GM23338 (cell line): ENCODE measurements at regions not wholly inside any gene's neighbourhood (a gene's known extent, or its start where the extent isn't known, plus 50 kb on each side); places are given as distances from the start of the nearest gene placed in this dataset.

Source experiments
- ATAC-seq: fragments of 200-7000 bp; cut with Tn5 transposase; 3 replicates; pipeline ENCODE4 v1.9.1; 2020
- DNase-seq: peaks from one replicate; pipeline ENCODE4 v3.0.0-alpha.2; 2015; ENCODE audit warnings: low spot score
- H2AFZ ChIP-seq: fragments of 200-600 bp; sonication (generic); 2 replicates; pipeline ENCODE4 v1.8.0; 2016; ENCODE audit warnings: antibody characterized with exemption, mild to moderate bottlenecking, moderate library complexity
- H3F3A ChIP-seq: fragments of 200-600 bp; sonication (generic); replicated peaks from 2 replicates; pipeline ENCODE4 v1.8.0; 2017; ENCODE audit warnings: antibody characterized with exemption, mixed run types, low read depth
- H3K27ac ChIP-seq: fragments of 200-600 bp; sonication (generic); 2 replicates; pipeline ENCODE4 v1.6.1; 2016; ENCODE audit warnings: low read depth
- H3K27me3 ChIP-seq: fragments of 200-600 bp; sonication (generic); 2 replicates; pipeline ENCODE4 v1.8.0; 2016; ENCODE audit warnings: mild to moderate bottlenecking, mixed run types, moderate library complexity; ENCODE audit not compliant: insufficient read depth
- H3K36me3 ChIP-seq: fragments of 200-600 bp; sonication (generic); 2 replicates; pipeline ENCODE4 v1.8.0; 2016; ENCODE audit warnings: mild to moderate bottlenecking; ENCODE audit not compliant: insufficient read depth
- H3K4me1 ChIP-seq: fragments of 200-600 bp; sonication (generic); 2 replicates; pipeline ENCODE4 v1.8.0; 2016; ENCODE audit warnings: mild to moderate bottlenecking, moderate library complexity; ENCODE audit not compliant: insufficient read depth
- H3K4me2 ChIP-seq: fragments of 200-600 bp; sonication (generic); 2 replicates; pipeline ENCODE4 v1.7.1; 2017; ENCODE audit warnings: mixed run types
- H3K4me3 ChIP-seq: fragments of 200-600 bp; sonication (generic); 2 replicates; pipeline ENCODE4 v1.6.1; 2016; ENCODE audit warnings: mixed run types
- H3K79me2 ChIP-seq: fragments of 200-600 bp; sonication (generic); replicated peaks from 2 replicates; pipeline ENCODE4 v1.8.0; 2017; ENCODE audit warnings: mild to moderate bottlenecking; ENCODE audit not compliant: insufficient read depth
- H3K9me2 ChIP-seq: fragments of 200-600 bp; sonication (generic); 2 replicates; pipeline ENCODE4 v1.8.0; 2017; ENCODE audit not compliant: insufficient read depth
- H4K20me1 ChIP-seq: fragments of 200-600 bp; sonication (generic); replicated peaks from 2 replicates; pipeline ENCODE4 v1.8.0; 2017; ENCODE audit warnings: mild to moderate bottlenecking; ENCODE audit not compliant: insufficient read depth
- H3K27ac Mint-ChIP-seq: 2 replicates; pipeline ENCODE4 v1.8.0; 2020; ENCODE audit warnings: inconsistent platforms, mild to moderate bottlenecking, moderate library complexity, mixed read lengths
- H3K27me3 Mint-ChIP-seq: 3 replicates; pipeline ENCODE4 v1.8.0; 2022; ENCODE audit warnings: low read depth, mild to moderate bottlenecking, moderate library complexity, mixed read lengths, inconsistent platforms; ENCODE audit not compliant: insufficient read depth, poor library complexity
- H3K36me3 Mint-ChIP-seq: 3 replicates; pipeline ENCODE4 v1.8.0; 2021; ENCODE audit warnings: low read depth, mild to moderate bottlenecking, inconsistent platforms, moderate library complexity, mixed read lengths
- H3K4me1 Mint-ChIP-seq: 3 replicates; pipeline ENCODE4 v1.8.0; 2020; ENCODE audit warnings: mild to moderate bottlenecking, inconsistent platforms, mixed read lengths
- H3K4me3 Mint-ChIP-seq: 3 replicates; pipeline ENCODE4 v1.8.0; 2021; ENCODE audit warnings: moderate library complexity, mild to moderate bottlenecking, inconsistent platforms, mixed read lengths
- H3K9me3 Mint-ChIP-seq: 3 replicates; pipeline ENCODE4 v1.8.0; 2020; ENCODE audit warnings: moderate library complexity, mild to moderate bottlenecking, inconsistent platforms, mixed read lengths
- CREB1 ChIP-seq: fragments of 250-450 bp; sonication (Bioruptor Pico); IDR thresholded peaks from 2 replicates; pipeline ENCODE4 v1.5.0; 2020; ENCODE audit warnings: low read depth, mild to moderate bottlenecking, moderate library complexity
- EZH2 ChIP-seq: fragments of 200-600 bp; sonication (generic); IDR thresholded peaks from one replicate; pipeline ENCODE4 v1.8.0; 2017; ENCODE audit warnings: antibody characterized with exemption, mild to moderate bottlenecking, low read depth; ENCODE audit not compliant: unreplicated experiment
- EZH2phosphoT487 ChIP-seq: fragments of 200-600 bp; sonication (generic); IDR thresholded peaks from one replicate; pipeline ENCODE4 v1.8.1; 2018; ENCODE audit warnings: antibody characterized with exemption; ENCODE audit not compliant: unreplicated experiment
- JUNB ChIP-seq: IDR thresholded peaks from one replicate; pipeline ENCODE4 v1.6.1; 2016; ENCODE audit warnings: antibody characterized with exemption; ENCODE audit not compliant: unreplicated experiment
- NANOG ChIP-seq: IDR thresholded peaks from 2 replicates; pipeline ENCODE4 v1.6.1; 2016; ENCODE audit warnings: antibody characterized with exemption, borderline replicate concordance
- STAT1 ChIP-seq: IDR thresholded peaks from one replicate; pipeline ENCODE4 v1.6.1; 2016; ENCODE audit warnings: antibody characterized with exemption; ENCODE audit not compliant: unreplicated experiment
- ZNF114 ChIP-seq: fragments of 250-450 bp; sonication (Bioruptor Pico); IDR thresholded peaks from 2 replicates; pipeline ENCODE4 v1.5.0; 2020; ENCODE audit warnings: mild to moderate bottlenecking, moderate library complexity
- ZNF331 ChIP-seq: fragments of 250-450 bp; sonication (Bioruptor Pico); IDR thresholded peaks from 2 replicates; pipeline ENCODE4 v1.5.0; 2020; ENCODE audit warnings: low read depth, mild to moderate bottlenecking, moderate library complexity
- TF ChIP-seq, protein P1 (sequence below): IDR thresholded peaks from 2 replicates; pipeline ENCODE4 v1.6.1; 2016; ENCODE audit warnings: antibody characterized with exemption
- TF ChIP-seq, protein P2 (sequence below), 2 experiments: fragments of 200-600 bp in 1 of 2; sonication (generic) in 1 of 2; conservative IDR thresholded peaks; 2 replicates each; pipeline versions ENCODE4 v1.5.1 to v1.6.1; 2016 to 2017; ENCODE audit warnings: antibody characterized with exemption in 2 of 2, low read depth in 2 of 2, mild to moderate bottlenecking in 2 of 2, moderate library complexity in 1 of 2

DNA sequence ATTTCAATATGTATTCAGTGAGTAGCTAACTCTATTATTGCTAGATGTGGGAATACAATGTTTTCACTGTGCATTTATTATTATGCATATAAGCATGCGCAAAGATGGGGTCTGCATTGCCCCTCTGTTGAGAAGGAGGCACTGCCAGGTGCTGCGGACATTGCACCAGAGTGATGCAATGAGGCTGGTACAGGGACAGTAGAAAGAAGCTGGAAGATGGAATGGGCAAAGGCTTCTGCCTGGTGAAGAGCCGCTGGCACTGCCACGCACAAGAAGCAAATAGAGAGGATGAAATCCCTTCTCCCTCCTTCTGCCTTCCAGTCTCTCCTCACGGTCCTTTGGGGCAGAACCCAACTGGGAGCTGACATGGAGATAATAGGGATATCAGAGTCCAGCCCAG lies 154.5 kb upstream of the TNFAIP3 start:
- H3K27ac Mint-ChIP-seq = no peak overlapping the region
- H3K36me3 ChIP-seq = no peaks in the 10 kb centered on the region
- no peak for TF ChIP-seq ZNF331
- TF ChIP-seq, protein P1, sequence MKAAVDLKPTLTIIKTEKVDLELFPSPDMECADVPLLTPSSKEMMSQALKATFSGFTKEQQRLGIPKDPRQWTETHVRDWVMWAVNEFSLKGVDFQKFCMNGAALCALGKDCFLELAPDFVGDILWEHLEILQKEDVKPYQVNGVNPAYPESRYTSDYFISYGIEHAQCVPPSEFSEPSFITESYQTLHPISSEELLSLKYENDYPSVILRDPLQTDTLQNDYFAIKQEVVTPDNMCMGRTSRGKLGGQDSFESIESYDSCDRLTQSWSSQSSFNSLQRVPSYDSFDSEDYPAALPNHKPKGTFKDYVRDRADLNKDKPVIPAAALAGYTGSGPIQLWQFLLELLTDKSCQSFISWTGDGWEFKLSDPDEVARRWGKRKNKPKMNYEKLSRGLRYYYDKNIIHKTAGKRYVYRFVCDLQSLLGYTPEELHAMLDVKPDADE = no peak

DNA sequence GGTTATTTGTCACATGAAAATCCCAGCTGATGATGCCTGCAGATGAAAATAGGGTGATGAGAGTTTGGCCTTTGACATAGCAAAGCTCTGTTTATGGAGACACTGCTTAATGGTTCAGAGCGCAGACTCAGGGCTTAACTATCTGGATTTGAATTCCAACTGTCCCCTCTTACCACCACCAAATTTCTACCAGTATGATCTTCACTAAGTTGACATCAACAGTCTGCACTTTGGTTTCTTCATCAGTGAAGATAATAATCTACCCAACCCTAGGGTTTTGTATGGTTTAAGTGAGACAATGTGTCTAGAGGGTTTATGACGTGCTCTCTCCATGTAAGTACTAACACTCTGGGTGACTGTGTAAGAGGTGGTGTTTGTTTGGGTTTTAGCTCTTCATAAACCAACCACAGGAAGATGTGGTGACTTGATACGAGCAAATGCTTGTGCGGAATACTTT lies 151.4 kb upstream of the TNFAIP3 start:
- Histone ChIP-seq H3K27ac (no peak overlapping the region), H3K4me2 (no peak overlapping the region), H3K9me2 (no peaks in the 10 kb centered on the region), H3K27me3 (no peaks in the 10 kb centered on the region), H2AFZ (peak overlapping the region; percentile 40; the same call in 1 of the 2 replicates), H3K4me1 (no peaks in the 10 kb centered on the region), H3K4me3 (no peak overlapping the region), H3F3A (no peaks in the 10 kb centered on the region), H4K20me1 (no peaks in the 10 kb centered on the region), H3K79me2 (no peaks in the 10 kb centered on the region), H3K36me3 (no peaks in the 10 kb centered on the region)
- Mint-ChIP-seq H3K4me1 (no peaks in the 10 kb centered on the region), H3K4me3 (no peak overlapping the region), H3K36me3 (no peaks in the 10 kb centered on the region), H3K27me3 (no peaks in the 10 kb centered on the region), H3K27ac (no peak overlapping the region), H3K9me3 (no peaks in the 10 kb centered on the region; the same call in 2 of the 3 replicates)
- ATAC-seq (no peak), DNase-seq (no peak)
- TF ChIP-seq EZH2 = no peak

More for the DNA sequence above, 154.5 kb upstream of the TNFAIP3 start:
- Histone ChIP-seq H3K27ac (no peak overlapping the region), H3K4me3 (no peak overlapping the region), H2AFZ (no peak overlapping the region), H3F3A (no peaks in the 10 kb centered on the region), H3K27me3 (no peaks in the 10 kb centered on the region), H4K20me1 (no peaks in the 10 kb centered on the region), H3K4me2 (no peak overlapping the region), H3K4me1 (no peaks in the 10 kb centered on the region), H3K79me2 (no peaks in the 10 kb centered on the region), H3K9me2 (no peaks in the 10 kb centered on the region)
- Mint-ChIP-seq H3K9me3 (no peaks in the 10 kb centered on the region), H3K4me3 (no peak overlapping the region), H3K4me1 (peaks cover 2% of the 10 kb centered on the region; the same call in 1 of the 3 replicates), H3K36me3 (no peaks in the 10 kb centered on the region), H3K27me3 (no peaks in the 10 kb centered on the region)
- DNase-seq (no peak), ATAC-seq (no peak)

GRCh38 chr6:137717074-137718073 lies 149.7 kb upstream of the TNFAIP3 start:
- no peak for ATAC-seq
- no peaks in the 10 kb centered on the region for H3F3A ChIP-seq
- H3K27me3 Mint-ChIP-seq = no peaks in the 10 kb centered on the region
- no peaks in the 10 kb centered on the region for H3K36me3 ChIP-seq
- H3K4me3 Mint-ChIP-seq = no peak overlapping the region
- H3K27me3 ChIP-seq = no peaks in the 10 kb centered on the region
- H2AFZ ChIP-seq = peak overlapping the region; percentile 45; the same call in 1 of the 2 replicates
- peak; percentile 60 for DNase-seq
- no peaks in the 10 kb centered on the region; the same call in 2 of the 3 replicates for H3K9me3 Mint-ChIP-seq
- no peaks in the 10 kb centered on the region for H3K36me3 Mint-ChIP-seq
- no peaks in the 10 kb centered on the region for H3K4me1 Mint-ChIP-seq
- H3K79me2 ChIP-seq = no peaks in the 10 kb centered on the region
- H3K27ac ChIP-seq = no peak overlapping the region
- H3K27ac Mint-ChIP-seq = no peak overlapping the region
- no peak overlapping the region for H3K4me2 ChIP-seq
- H3K4me3 ChIP-seq = no peak overlapping the region
- H3K4me1 ChIP-seq = no peaks in the 10 kb centered on the region
- H3K9me2 ChIP-seq = no peaks in the 10 kb centered on the region
- no peaks in the 10 kb centered on the region for H4K20me1 ChIP-seq
- TF ChIP-seq, protein P1 = no peak
- TF ChIP-seq NANOG (no peak), JUNB (no peak), EZH2phosphoT487 (no peak), ZNF114 (CRISPR knock-in tag) (no peak), CREB1 (CRISPR knock-in tag) (no peak), ZNF331 (no peak), STAT1 (no peak), EZH2 (no peak)
- TF ChIP-seq, protein P2, sequence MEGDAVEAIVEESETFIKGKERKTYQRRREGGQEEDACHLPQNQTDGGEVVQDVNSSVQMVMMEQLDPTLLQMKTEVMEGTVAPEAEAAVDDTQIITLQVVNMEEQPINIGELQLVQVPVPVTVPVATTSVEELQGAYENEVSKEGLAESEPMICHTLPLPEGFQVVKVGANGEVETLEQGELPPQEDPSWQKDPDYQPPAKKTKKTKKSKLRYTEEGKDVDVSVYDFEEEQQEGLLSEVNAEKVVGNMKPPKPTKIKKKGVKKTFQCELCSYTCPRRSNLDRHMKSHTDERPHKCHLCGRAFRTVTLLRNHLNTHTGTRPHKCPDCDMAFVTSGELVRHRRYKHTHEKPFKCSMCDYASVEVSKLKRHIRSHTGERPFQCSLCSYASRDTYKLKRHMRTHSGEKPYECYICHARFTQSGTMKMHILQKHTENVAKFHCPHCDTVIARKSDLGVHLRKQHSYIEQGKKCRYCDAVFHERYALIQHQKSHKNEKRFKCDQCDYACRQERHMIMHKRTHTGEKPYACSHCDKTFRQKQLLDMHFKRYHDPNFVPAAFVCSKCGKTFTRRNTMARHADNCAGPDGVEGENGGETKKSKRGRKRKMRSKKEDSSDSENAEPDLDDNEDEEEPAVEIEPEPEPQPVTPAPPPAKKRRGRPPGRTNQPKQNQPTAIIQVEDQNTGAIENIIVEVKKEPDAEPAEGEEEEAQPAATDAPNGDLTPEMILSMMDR (conservative IDR thresholded peaks at IDR 0.05; ENCODE audit: low read depth in 2 of 2) = no peak
